ENCODE measurements at regions not wholly inside any gene's neighbourhood (a gene's known extent, or its start where the extent isn't known, plus 50 kb on each side); places are given as distances from the start of the nearest gene placed in this dataset.

GRCh38 chr21:22579741-22580140 is 1581.5 kb downstream of the NCAM2 start:
- TF ChIP-seq CTCF (conservative IDR thresholded peaks at IDR 0.05 in 1 of 2, IDR thresholded peaks at IDR 0.05 in 1 of 2; ENCODE audit: extremely low read depth in 1 of 2, insufficient read depth in 1 of 2, low read depth in 1 of 2, low read length in 2 of 2) (no peak), EZH2 (IDR thresholded peaks at IDR 0.05; ENCODE audit: borderline replicate concordance, low read length) (no peak)

All from mammary epithelial cell (primary cell).